GM12872 (cell line): ENCODE measurements at regions not wholly inside any gene's neighbourhood (a gene's known extent, or its start where the extent isn't known, plus 50 kb on each side); places are given as distances from the start of the nearest gene placed in this dataset.

Experiments
- TF ChIP-seq, protein P1 (sequence below): IDR thresholded peaks from 3 replicates; pipeline ENCODE4 v1.5.1; 2011; ENCODE audit warnings: low read depth, mild to moderate bottlenecking, low read length, moderate library complexity; ENCODE audit not compliant: insufficient read depth

GRCh38 chr2:75277111-75277510 is 77.8 kb upstream of the TACR1 start:
- TF ChIP-seq, protein P1, sequence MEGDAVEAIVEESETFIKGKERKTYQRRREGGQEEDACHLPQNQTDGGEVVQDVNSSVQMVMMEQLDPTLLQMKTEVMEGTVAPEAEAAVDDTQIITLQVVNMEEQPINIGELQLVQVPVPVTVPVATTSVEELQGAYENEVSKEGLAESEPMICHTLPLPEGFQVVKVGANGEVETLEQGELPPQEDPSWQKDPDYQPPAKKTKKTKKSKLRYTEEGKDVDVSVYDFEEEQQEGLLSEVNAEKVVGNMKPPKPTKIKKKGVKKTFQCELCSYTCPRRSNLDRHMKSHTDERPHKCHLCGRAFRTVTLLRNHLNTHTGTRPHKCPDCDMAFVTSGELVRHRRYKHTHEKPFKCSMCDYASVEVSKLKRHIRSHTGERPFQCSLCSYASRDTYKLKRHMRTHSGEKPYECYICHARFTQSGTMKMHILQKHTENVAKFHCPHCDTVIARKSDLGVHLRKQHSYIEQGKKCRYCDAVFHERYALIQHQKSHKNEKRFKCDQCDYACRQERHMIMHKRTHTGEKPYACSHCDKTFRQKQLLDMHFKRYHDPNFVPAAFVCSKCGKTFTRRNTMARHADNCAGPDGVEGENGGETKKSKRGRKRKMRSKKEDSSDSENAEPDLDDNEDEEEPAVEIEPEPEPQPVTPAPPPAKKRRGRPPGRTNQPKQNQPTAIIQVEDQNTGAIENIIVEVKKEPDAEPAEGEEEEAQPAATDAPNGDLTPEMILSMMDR, result no peak

DNA sequence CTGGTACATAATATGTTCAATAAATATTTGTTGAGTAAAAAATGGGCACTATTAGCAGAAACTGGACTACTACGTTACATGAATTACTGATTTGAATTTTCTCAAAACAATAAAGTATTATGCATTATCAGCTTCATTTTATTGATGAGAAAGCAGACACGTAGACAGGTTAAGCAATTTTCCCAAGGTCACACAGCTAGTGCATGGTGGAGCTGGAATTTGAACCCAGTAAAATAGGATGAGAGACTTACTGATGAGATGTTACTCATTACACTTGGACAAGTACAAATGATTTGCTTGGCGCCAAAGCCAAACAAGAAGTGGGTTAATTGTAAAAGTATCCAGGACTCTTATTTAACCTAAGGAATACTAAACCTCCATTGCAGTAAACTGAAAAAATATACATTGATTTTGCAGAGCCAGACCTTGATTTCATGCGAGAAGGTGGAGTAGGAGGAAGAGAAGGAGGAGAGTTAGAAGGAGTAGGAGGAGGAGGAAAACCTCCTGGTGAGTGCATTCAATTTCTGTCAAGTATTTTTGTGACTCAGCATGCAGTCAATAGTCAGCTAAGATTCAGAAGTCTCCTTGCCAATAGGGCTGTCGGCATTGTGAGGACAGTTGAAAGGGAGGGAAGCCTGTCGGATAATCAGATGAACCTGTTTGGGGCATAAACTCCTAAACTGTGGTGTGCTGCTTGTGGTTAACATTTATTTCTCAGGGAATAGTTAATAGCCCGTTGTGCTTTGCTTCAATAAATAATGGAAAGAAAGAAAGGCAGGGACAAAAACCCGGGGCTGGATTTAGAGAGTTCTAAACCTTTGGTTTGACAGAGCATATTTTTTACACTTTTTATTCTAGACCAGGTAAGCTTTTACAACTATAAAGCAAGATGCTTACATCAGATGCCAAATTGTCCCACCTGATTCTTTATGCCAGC is 77.0 kb upstream of the TACR1 start:
- TF ChIP-seq, protein P1, result no peak

- TF ChIP-seq, protein P1, result no peak
Measured at GRCh38 chr2:75274936-75275335, 75.6 kb upstream of the TACR1 start.

DNA sequence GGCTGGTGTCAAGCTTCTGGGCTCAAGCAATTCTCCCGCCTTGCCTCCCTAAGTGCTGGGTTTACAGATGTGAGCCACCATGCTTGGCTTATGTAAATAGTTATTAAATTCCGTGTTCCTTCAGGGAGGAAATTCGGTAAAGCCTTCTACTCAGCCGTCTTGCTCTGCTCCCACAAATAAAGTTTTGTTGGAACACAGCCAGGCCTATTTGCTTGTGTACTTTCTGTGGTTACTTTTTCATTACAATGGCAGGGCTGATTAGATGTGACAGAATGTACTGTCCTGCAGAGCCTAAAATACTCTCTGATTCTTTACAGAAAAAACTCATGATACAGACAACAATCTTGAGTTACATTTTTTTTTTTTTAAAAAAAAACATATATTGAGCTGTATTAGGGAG is 68.8 kb upstream of the TACR1 start:
- TF ChIP-seq, protein P1, result no peak

DNA sequence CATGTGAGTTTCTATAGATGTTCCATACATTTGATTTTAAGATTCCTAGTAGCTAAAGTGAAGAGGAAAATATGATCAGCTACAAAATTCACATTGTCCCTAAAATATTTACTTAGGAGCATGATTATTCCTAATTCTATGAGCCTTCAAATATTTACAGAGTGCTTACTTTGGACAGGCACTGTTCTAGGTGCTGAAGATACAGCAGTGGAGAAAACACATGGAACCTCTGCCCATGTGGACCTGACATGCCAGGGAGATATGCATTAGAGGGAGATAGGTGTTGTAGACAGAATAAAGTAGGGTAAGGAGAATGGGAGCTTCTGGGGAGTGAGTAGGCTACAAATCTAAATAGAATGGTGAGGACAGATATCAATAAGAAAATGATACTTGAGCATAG is 62.6 kb upstream of the TACR1 start:
- TF ChIP-seq, protein P1, result no peak

DNA sequence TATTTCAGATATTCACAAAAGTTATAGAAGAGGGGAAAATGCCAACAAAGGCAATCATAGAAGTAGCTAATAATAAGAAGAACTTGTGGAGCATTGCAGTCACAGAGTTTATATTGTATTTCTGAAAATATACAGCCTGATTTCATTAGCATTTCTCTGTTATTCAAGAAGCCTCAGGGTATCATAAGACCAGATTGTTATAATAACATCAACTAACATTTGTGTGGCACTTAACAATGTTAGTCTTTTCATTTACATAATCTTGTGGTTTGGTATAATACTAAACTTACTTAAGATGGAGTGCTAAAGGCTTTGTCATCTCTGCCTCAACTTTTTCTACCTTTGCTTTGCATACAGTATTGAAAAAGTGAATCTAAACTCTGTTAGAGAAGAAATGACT is 61.6 kb upstream of the TACR1 start:
- TF ChIP-seq, protein P1, result no peak

GRCh38 chr2:75258620-75259019 is 59.3 kb upstream of the TACR1 start:
- TF ChIP-seq, protein P1, result no peak
